LNCAP (cell line): ENCODE measurements at regions not wholly inside any gene's neighbourhood (a gene's known extent, or its start where the extent isn't known, plus 50 kb on each side); places are given as distances from the start of the nearest gene placed in this dataset.

Source experiments
- CTCF ChIP-seq: fragments of 450-650 bp; IDR thresholded peaks from 2 replicates; pipeline ENCODE4 v1.5.1; 2017; ENCODE audit warnings: mild to moderate bottlenecking

- TF ChIP-seq CTCF = no peak
Measured at GRCh38 chr16:88276591-88276990, 106.2 kb upstream of the ZNF469 start.

DNA sequence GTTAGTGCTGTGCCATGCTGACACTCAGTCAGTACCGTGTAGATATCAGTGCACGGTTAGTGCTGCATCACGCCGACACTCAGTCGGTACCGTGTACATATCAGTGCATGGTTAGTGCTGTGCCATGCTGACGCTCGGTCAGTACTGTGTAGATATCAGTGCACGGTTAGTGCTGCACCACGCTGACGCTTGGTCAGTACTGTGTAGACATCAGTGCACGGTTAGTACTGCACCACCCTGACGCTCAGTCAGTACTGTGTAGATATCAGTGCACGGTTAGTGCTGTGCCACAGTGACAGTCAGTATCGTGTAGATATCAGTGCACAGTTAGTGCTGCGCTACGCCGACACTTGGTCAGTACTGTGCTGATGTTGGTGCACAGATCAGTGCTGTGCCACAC, 102.8 kb upstream of the ZNF469 start:
- TF ChIP-seq CTCF = no peak

DNA sequence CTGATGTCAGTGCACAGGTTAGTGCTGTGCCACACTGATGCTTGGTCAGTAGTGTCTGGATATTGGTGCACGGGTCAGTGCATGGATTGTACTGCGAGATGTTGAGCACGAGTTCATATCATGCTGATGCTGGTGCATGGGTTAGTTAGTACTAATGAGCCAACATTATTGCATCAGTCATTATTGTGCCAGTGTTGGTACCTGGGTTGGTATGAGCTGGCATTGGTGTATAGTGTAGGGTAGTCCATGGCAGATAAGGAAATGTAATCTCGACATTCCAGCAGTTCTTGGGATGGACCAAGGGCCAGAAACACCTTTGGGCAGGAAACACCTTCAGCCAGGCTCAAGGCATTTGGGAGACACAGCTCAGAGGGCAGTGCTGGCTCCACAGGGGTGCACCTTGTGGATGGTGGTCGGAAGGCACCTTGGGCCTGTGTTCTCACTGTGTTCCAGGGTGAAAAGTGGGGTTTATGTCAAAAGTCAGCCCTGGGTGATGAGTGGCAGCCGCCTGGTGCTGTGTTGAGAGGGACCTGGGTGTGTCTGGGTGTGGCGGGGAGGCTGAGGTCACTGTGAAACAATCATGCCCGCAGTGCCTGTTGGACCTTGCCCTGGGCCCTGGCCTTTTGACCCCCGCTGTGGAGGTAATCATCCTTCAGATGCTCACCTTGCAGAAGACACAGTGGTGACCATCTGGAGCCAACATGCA, 100.7 kb upstream of the ZNF469 start:
- TF ChIP-seq CTCF = no peak

GRCh38 chr16:88282564-88283395, 100.0 kb upstream of the ZNF469 start:
- TF ChIP-seq CTCF = no peak

DNA sequence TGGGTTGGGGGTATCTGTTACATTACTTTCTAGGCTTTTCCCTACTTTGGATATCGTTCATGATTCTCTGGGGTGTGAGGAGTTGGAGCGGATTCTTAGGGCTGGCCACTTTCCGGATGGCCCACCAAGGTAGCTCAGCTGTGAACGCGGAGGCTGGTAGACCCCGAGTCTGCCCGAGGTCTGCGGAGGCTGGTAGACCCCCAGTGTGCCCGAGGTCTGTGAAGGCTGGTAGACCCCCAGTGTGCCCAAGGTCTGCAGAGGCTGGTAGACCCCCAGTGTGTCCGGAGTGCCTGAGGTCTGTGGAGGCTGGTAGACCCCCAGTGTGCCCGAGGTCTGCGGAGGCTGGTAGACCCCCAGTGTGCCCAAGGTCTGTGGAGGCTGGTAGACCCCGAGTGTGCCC, 99.2 kb upstream of the ZNF469 start:
- no peak for TF ChIP-seq CTCF

DNA sequence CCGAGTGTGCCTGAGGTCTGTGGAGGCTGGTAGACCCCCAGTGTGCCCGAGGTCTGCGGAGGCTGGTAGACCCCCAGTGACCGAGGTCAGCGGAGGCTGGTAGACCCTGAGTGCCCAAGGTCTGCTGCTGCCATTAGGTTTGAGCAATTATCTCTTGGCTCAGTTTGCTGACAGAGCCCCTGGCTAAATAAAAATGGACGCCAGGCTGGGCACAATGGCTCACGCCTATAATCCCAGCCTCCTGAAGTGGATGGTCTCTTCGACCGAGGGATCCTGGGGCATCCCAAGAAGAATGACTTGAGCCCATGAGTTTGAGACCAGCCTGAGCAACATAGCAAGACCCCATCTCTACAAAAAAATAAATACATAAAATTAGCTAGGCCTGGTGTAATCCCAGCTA, 98.7 kb upstream of the ZNF469 start:
- TF ChIP-seq CTCF = no peak

DNA sequence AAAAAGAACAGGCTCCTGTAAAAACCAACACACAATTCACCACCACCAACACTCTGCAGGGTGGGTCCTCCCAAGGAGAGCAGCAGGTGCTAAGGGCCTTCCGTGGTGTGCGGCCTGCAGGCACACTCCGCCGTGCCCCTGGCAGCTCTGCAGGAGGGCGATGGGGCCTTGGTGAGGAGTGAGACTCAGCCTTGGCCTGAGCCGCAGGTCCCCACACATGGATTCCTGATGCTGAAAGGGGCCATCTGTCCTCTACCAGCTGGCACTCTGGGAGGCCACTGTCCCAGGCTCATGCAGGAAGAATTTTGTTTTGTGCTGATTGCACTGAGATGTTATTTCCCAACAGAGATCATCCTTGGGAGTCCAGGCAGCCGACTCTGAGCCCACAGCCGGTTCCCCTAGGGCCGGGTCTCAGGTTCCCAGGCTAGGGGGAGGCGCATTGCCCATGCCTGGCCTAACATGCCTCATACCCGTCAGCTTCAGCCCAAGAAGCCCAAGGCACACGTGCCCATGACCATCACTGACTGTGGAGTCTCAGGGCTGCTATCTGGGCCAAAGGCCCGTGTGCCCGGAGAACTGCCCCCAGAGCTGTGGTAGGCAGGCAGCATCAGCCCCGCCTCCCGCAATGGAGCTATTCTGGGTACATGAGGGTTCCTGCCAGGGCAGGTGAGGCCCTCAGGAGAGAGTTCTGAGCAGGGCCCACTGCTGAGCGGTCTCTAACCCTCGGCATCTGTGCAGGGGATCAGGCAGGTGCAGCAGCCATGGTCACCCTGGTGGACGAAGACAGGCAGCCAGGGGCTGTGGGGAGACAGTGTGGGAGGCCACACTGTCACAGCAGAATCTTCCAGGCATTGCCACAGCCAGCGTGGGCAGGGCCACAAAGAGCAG, 97.9 kb upstream of the ZNF469 start:
- TF ChIP-seq CTCF = no peak
